WERI-Rb-1 (cell line): ENCODE measurements at regions not wholly inside any gene's neighbourhood (a gene's known extent, or its start where the extent isn't known, plus 50 kb on each side); places are given as distances from the start of the nearest gene placed in this dataset.
"Not testable (repeated sequence)": the region's sequence is repeated elsewhere in the genome, so short reads cannot be mapped to it uniquely, and the experiment has no call there.

Experiments
- DNase-seq: peaks from one replicate; pipeline ENCODE4 v3.0.0-alpha.2; 2020
- H3K27ac ChIP-seq: fragments of 250-450 bp; sonication (Bioruptor Pico); 2 replicates; pipeline ENCODE4 v1.5.1; 2020; ENCODE audit warnings: mild to moderate bottlenecking, moderate library complexity
- H3K27me3 ChIP-seq: fragments of 250-450 bp; sonication (Bioruptor Pico); 2 replicates; pipeline ENCODE4 v1.5.1; 2021; ENCODE audit warnings: mild to moderate bottlenecking, low read depth, moderate library complexity; ENCODE audit not compliant: insufficient read depth, severe bottlenecking
- H3K36me3 ChIP-seq: fragments of 250-450 bp; sonication (Bioruptor Pico); 2 replicates; pipeline ENCODE4 v1.5.1; 2020; ENCODE audit warnings: mild to moderate bottlenecking, moderate library complexity
- H3K4me3 ChIP-seq: 2 replicates; pipeline ENCODE4 v1.5.1; 2011; ENCODE audit warnings: low read depth, mild to moderate bottlenecking, control low read depth, low read length
- H3K9me3 ChIP-seq: fragments of 250-450 bp; sonication (Bioruptor Pico); 2 replicates; pipeline ENCODE4 v1.5.1; 2021; ENCODE audit warnings: mild to moderate bottlenecking, moderate library complexity; ENCODE audit not compliant: severe bottlenecking
- TF ChIP-seq, protein P1 (sequence below): IDR thresholded peaks from 2 replicates; pipeline ENCODE4 v1.5.1; 2011; ENCODE audit warnings: low read depth, mild to moderate bottlenecking, control low read depth, inconsistent platforms, low read length

DNA sequence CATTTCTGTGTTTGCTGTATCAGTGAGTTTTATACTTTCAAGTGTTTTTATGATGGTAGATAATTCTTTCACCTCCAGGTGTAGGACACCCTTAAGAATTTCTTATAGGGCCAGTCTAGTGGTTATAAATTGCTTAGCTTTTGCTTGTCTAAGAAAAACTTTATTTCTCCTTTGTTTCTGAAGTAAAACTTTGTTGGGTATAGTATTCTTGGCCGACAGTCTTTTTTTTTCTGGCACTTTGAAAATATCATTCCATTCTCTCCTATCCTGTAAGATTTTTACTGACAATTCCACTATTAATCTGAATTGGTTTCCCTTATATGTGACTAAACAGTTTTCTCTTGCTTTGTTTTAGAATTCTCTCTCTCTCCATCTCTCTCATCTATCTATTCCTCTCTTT, 118.7 kb upstream of the LRRTM4 start:
- H3K27me3 ChIP-seq = no peaks in the 10 kb centered on the region
- DNase-seq = no peak
- no peaks in the 10 kb centered on the region for H3K36me3 ChIP-seq
- no peak overlapping the region for H3K4me3 ChIP-seq
- no peak overlapping the region for H3K27ac ChIP-seq
- H3K9me3 ChIP-seq = peaks cover 4% of the 10 kb centered on the region
- TF ChIP-seq, protein P1, sequence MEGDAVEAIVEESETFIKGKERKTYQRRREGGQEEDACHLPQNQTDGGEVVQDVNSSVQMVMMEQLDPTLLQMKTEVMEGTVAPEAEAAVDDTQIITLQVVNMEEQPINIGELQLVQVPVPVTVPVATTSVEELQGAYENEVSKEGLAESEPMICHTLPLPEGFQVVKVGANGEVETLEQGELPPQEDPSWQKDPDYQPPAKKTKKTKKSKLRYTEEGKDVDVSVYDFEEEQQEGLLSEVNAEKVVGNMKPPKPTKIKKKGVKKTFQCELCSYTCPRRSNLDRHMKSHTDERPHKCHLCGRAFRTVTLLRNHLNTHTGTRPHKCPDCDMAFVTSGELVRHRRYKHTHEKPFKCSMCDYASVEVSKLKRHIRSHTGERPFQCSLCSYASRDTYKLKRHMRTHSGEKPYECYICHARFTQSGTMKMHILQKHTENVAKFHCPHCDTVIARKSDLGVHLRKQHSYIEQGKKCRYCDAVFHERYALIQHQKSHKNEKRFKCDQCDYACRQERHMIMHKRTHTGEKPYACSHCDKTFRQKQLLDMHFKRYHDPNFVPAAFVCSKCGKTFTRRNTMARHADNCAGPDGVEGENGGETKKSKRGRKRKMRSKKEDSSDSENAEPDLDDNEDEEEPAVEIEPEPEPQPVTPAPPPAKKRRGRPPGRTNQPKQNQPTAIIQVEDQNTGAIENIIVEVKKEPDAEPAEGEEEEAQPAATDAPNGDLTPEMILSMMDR = no peak

DNA sequence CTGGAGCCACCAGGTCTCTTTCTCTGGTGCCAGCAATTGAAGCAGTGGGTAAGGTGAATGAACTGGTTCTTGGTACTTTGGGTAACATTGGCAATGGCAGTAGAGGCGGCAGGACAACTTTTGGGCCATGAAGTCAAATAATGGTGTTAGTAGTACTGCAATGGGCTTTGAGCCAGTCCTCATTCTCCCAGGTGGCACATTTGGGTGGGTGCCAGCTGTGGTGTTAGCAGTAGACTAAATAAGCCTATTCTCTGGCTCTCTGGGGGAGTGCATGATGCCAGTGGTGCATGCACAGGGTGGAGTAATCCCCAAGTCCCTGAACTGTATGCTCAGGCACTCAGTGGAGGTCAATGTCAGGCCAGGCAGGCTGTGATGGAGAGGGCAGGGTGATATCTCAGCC, 120.2 kb upstream of the LRRTM4 start:
- no peaks in the 10 kb centered on the region for H3K27me3 ChIP-seq
- H3K4me3 ChIP-seq = no peak overlapping the region
- no peak overlapping the region for H3K27ac ChIP-seq
- no peak for DNase-seq
- TF ChIP-seq, protein P1 = no peak
- H3K9me3 ChIP-seq = peaks cover 4% of the 10 kb centered on the region
- no peaks in the 10 kb centered on the region for H3K36me3 ChIP-seq

DNA sequence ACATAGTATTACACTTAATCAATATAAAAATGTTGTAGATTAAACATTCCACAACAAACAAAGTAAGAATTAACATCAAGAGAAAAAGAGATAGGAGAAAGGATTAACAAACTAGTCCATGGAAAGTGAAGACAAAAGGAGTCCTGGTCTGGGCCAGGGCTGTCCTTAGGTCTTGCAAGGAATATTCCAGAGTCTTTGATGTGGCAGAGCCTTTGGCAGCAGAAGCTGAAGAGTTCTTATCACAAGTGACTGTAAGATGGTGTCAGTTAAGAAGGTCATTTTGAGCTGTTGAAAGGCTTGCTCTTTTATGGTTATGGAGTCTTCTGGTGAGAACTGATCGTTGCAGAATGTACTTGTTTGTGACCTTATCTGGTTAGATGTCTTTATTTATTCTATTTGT, 127.7 kb upstream of the LRRTM4 start:
- Histone ChIP-seq H3K4me3 (no peak overlapping the region), H3K36me3 (no peaks in the 10 kb centered on the region), H3K9me3 (no peaks in the 10 kb centered on the region), H3K27ac (no peak overlapping the region), H3K27me3 (no peaks in the 10 kb centered on the region)
- DNase-seq = no peak
- TF ChIP-seq, protein P1 = no peak

GRCh38 chr2:77652499-77652898, 130.3 kb upstream of the LRRTM4 start:
- TF ChIP-seq, protein P1 = no peak

DNA sequence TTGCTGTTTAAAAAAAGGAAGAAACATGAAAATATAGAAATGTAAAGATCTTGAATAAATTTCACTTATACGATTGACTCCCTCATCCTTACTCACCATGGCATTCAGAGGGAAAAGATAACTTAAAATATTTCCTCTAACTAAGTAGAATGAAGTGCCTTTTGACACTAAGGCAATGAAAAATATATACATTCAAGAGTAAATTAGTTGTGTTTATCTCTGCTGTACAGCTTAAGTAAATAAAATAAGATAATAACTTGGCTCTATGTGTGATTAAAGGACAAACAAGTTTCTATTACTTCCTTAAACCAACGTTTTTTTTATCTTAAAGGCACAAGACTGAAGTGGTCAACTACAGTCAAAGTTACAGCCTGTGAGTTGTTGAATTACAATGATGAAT, 142.3 kb upstream of the LRRTM4 start:
- no peaks in the 10 kb centered on the region for H3K9me3 ChIP-seq
- TF ChIP-seq, protein P1 = no peak
- no peak for DNase-seq
- no peak overlapping the region for H3K4me3 ChIP-seq
- no peak overlapping the region for H3K27ac ChIP-seq
- no peaks in the 10 kb centered on the region for H3K36me3 ChIP-seq
- H3K27me3 ChIP-seq = no peaks in the 10 kb centered on the region

More at GRCh38 chr2:77652499-77652898, 130.3 kb upstream of the LRRTM4 start:
- H3K4me3 ChIP-seq = no peak overlapping the region
- no peaks in the 10 kb centered on the region for H3K9me3 ChIP-seq
- H3K27ac ChIP-seq = no peak overlapping the region
- H3K36me3 ChIP-seq = no peaks in the 10 kb centered on the region
- DNase-seq = no peak
- H3K27me3 ChIP-seq = no peaks in the 10 kb centered on the region

DNA sequence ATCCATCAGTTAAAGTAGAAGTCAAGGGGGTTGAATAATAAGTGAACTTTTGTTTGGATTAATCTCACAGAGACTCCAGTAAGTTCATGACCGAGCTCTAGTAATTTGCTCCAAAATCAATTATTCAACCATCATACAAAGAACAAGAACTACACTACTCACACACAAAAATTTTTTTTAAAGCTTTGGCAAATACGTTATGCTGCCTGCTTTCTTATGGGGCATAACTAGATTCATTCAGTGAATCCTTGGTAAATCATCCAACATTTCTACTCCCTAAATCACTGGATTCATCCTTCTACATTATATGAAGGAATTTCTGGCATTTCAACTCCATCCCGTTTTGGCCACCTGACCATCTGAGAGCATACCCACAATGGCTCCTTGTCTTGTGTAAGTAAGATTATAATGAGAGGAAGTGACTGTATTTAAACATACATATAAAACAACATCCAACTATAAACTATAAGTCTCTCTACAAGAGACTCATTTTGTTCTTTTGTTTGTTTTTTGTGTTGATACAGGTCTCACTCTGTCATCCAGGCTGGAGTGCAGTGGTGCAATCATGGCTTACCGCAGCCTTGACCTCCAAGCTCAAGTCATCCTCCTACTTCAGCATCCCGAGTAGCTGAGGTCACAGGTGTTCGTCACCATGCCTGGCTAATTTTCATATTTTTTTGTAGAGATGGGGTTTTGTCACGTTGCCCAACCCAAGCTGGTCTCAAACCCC, 144.2 kb upstream of the LRRTM4 start:
- TF ChIP-seq, protein P1 = no peak
- H3K9me3 ChIP-seq = no peaks in the 10 kb centered on the region
- no peaks in the 10 kb centered on the region for H3K27me3 ChIP-seq
- H3K27ac ChIP-seq = no peak overlapping the region
- DNase-seq = no peak
- H3K36me3 ChIP-seq = no peaks in the 10 kb centered on the region
- no peak overlapping the region for H3K4me3 ChIP-seq

- not testable (repeated sequence) for DNase-seq, H3K9me3 ChIP-seq, H3K36me3 ChIP-seq, H3K4me3 ChIP-seq, H3K27me3 ChIP-seq, H3K27ac ChIP-seq
These were observed 162.6 kb upstream of the LRRTM4 start for GRCh38 chr2:77684543-77685319.
